DND-41 (cell line): ENCODE measurements at regions not wholly inside any gene's neighbourhood (a gene's known extent, or its start where the extent isn't known, plus 50 kb on each side); places are given as distances from the start of the nearest gene placed in this dataset.

Experiments used
- CTCF ChIP-seq: IDR thresholded peaks from 2 replicates; pipeline ENCODE4 v1.5.1; 2012; ENCODE audit warnings: borderline replicate concordance, low read length, moderate library complexity, mild to moderate bottlenecking; ENCODE audit not compliant: poor library complexity, severe bottlenecking; ENCODE audit errors: extremely low read depth
- EZH2 ChIP-seq: IDR thresholded peaks from 3 replicates; pipeline ENCODE4 v1.6.1; 2012; ENCODE audit warnings: borderline replicate concordance, low read depth, mild to moderate bottlenecking, moderate library complexity, low read length, inconsistent platforms; ENCODE audit not compliant: severe bottlenecking

GRCh38 chr6:119716668-119717270 lies 367.2 kb upstream of the MAN1A1 start:
- no peak for TF ChIP-seq CTCF
- no peak for TF ChIP-seq EZH2
